DMS 273 (cell line): ENCODE measurements at regions not wholly inside any gene's neighbourhood (a gene's known extent, or its start where the extent isn't known, plus 50 kb on each side); places are given as distances from the start of the nearest gene placed in this dataset.

Experiments used
- DNase-seq: peaks from one replicate; lab custom pipeline; 2025; ENCODE audit not compliant: unreplicated experiment; lab: John Stamatoyannopoulos, UW

GRCh38 chr14:101130861-101131260, 227.3 kb upstream of the RTL1 start:
- DNase-seq = no peak

GRCh38 chr14:101131451-101131916, 228.0 kb upstream of the RTL1 start:
- DNase-seq = no peak

- no peak for DNase-seq
These were observed 228.6 kb upstream of the RTL1 start for GRCh38 chr14:101132051-101132571.

- no peak for DNase-seq
These were observed 229.1 kb upstream of the RTL1 start for GRCh38 chr14:101132588-101132987.

GRCh38 chr14:101133068-101133467, 229.5 kb upstream of the RTL1 start:
- no peak for DNase-seq

GRCh38 chr14:101134161-101134631, 230.7 kb upstream of the RTL1 start:
- no peak for DNase-seq

GRCh38 chr14:101134851-101135433, 231.4 kb upstream of the RTL1 start:
- DNase-seq = no peak

- no peak for DNase-seq
These were observed 232.5 kb upstream of the RTL1 start for GRCh38 chr14:101135796-101136742.

- no peak for DNase-seq
These were observed 233.7 kb upstream of the RTL1 start for GRCh38 chr14:101137234-101137633.

- no peak for DNase-seq
These were observed 244.3 kb upstream of the RTL1 start for GRCh38 chr14:101147848-101148247.

GRCh38 chr14:101150039-101150610, 246.6 kb upstream of the RTL1 start:
- DNase-seq = no peak

GRCh38 chr14:101151226-101151926, 247.9 kb upstream of the RTL1 start:
- DNase-seq = no peak

GRCh38 chr14:101151927-101152305, 248.4 kb upstream of the RTL1 start:
- no peak for DNase-seq

- DNase-seq = no peak
These were observed 249.3 kb upstream of the RTL1 start for GRCh38 chr14:101152855-101153254.

- DNase-seq = no peak
These were observed 250.2 kb upstream of the RTL1 start for GRCh38 chr14:101153691-101154090.

- no peak for DNase-seq
These were observed 252.1 kb upstream of the RTL1 start for GRCh38 chr14:101155575-101155974.

- no peak for DNase-seq
These were observed 263.9 kb upstream of the RTL1 start for GRCh38 chr14:101167428-101167827.

GRCh38 chr14:101169267-101169666, 265.7 kb upstream of the RTL1 start:
- no peak for DNase-seq

GRCh38 chr14:101171650-101172049, 268.1 kb upstream of the RTL1 start:
- DNase-seq = no peak

GRCh38 chr14:101173698-101174521, 270.4 kb upstream of the RTL1 start:
- DNase-seq = no peak
